ENCODE measurements at regions not wholly inside any gene's neighbourhood (a gene's known extent, or its start where the extent isn't known, plus 50 kb on each side); places are given as distances from the start of the nearest gene placed in this dataset.
"Not testable (repeated sequence)": the region's sequence is repeated elsewhere in the genome, so short reads cannot be mapped to it uniquely, and the experiment has no call there.

GRCh38 chr3:106075731-106076130, 206.9 kb upstream of the CBLB start:
- DNase-seq = not testable (repeated sequence)

- no peak for DNase-seq
Measured at GRCh38 chr3:106078635-106079034, 209.8 kb upstream of the CBLB start.

- DNase-seq = no peak
Measured at GRCh38 chr3:106082616-106083015, 213.8 kb upstream of the CBLB start.

GRCh38 chr3:106083207-106083606, 214.4 kb upstream of the CBLB start:
- no peak for DNase-seq

- DNase-seq = no peak
Measured at GRCh38 chr3:106083854-106084253, 215.0 kb upstream of the CBLB start.

GRCh38 chr3:106086038-106086437, 217.2 kb upstream of the CBLB start:
- no peak for DNase-seq

GRCh38 chr3:106086636-106087035, 217.8 kb upstream of the CBLB start:
- no peak for DNase-seq

GRCh38 chr3:106088304-106088703, 219.5 kb upstream of the CBLB start:
- no peak for DNase-seq

- no peak for DNase-seq
Measured at GRCh38 chr3:106088899-106089298, 220.1 kb upstream of the CBLB start.

GRCh38 chr3:106089806-106090205, 221.0 kb upstream of the CBLB start:
- DNase-seq = no peak

GRCh38 chr3:106092792-106093191, 224.0 kb upstream of the CBLB start:
- DNase-seq = no peak

- DNase-seq = no peak
Measured at GRCh38 chr3:106093616-106094015, 224.8 kb upstream of the CBLB start.

GRCh38 chr3:106097817-106098435, 229.1 kb upstream of the CBLB start:
- DNase-seq = no peak

GRCh38 chr3:106103383-106103782, 234.6 kb upstream of the CBLB start:
- DNase-seq = no peak

- DNase-seq = no peak
Measured at GRCh38 chr3:106104078-106104477, 235.3 kb upstream of the CBLB start.

- DNase-seq = no peak
Measured at GRCh38 chr3:106108925-106109324, 240.1 kb upstream of the CBLB start.

GRCh38 chr3:106112561-106112960, 243.7 kb upstream of the CBLB start:
- not testable (repeated sequence) for DNase-seq

- no peak for DNase-seq
Measured at GRCh38 chr3:106113747-106114146, 244.9 kb upstream of the CBLB start.

- DNase-seq = no peak
Measured at GRCh38 chr3:106114220-106114619, 245.4 kb upstream of the CBLB start.

- no peak for DNase-seq
Measured at GRCh38 chr3:106114848-106115247, 246.0 kb upstream of the CBLB start.

GRCh38 chr3:106115557-106115956, 246.7 kb upstream of the CBLB start:
- DNase-seq = no peak

GRCh38 chr3:106116733-106117489, 248.1 kb upstream of the CBLB start:
- no peak for DNase-seq

GRCh38 chr3:106117490-106117858, 248.7 kb upstream of the CBLB start:
- DNase-seq = no peak

- no peak for DNase-seq
Measured at GRCh38 chr3:106119614-106120082, 250.8 kb upstream of the CBLB start.

Data from left kidney (tissue), 1 donor.